Upper lobe of right lung (tissue), 1 donor: ENCODE measurements at regions not wholly inside any gene's neighbourhood (a gene's known extent, or its start where the extent isn't known, plus 50 kb on each side); places are given as distances from the start of the nearest gene placed in this dataset.

Source experiments
- ATAC-seq: fragments of 200-7000 bp; cut with Tn5 transposase; one replicate; pipeline ENCODE4 v1.9.1; 2020; ENCODE audit warnings: mild to moderate bottlenecking, moderate library complexity
- DNase-seq: peaks from one replicate; pipeline ENCODE4 v3.0.0-alpha.2; 2020
- H3K27ac ChIP-seq: fragments of 200-600 bp; one replicate; pipeline ENCODE4 v1.8.0; 2022
- H3K27me3 ChIP-seq: fragments of 200-600 bp; one replicate; pipeline ENCODE4 v1.8.0; 2022; ENCODE audit warnings: mild to moderate bottlenecking
- H3K36me3 ChIP-seq: fragments of 200-600 bp; one replicate; pipeline ENCODE4 v1.8.0; 2022
- H3K4me1 ChIP-seq: fragments of 200-600 bp; one replicate; pipeline ENCODE4 v1.8.0; 2022
- H3K4me3 ChIP-seq: fragments of 200-600 bp; one replicate; pipeline ENCODE4 v1.8.0; 2022; ENCODE audit warnings: mild to moderate bottlenecking
- H3K9me3 ChIP-seq: fragments of 200-600 bp; one replicate; pipeline ENCODE4 v1.8.0; 2022
- intact Hi-C: fragments of 100-400 bp; cut with DNase I; formaldehyde crosslinking; loops from one replicate; pipeline ENCODE4 v1.11.0; 2022
- TF ChIP-seq, protein P1 (sequence below): fragments of 200-600 bp; IDR thresholded peaks from one replicate; pipeline ENCODE4 v1.8.0; 2022; ENCODE audit warnings: antibody characterized with exemption
- donor health status: DM: no; HTN: yes; CAD: no; lungs with severe emphysema.

- Histone ChIP-seq H3K27ac (no peak overlapping the region), H3K4me3 (no peak overlapping the region), H3K27me3 (no peaks in the 10 kb centered on the region), H3K9me3 (no peaks in the 10 kb centered on the region), H3K4me1 (no peaks in the 10 kb centered on the region), H3K36me3 (no peaks in the 10 kb centered on the region)
- TF ChIP-seq, protein P1, sequence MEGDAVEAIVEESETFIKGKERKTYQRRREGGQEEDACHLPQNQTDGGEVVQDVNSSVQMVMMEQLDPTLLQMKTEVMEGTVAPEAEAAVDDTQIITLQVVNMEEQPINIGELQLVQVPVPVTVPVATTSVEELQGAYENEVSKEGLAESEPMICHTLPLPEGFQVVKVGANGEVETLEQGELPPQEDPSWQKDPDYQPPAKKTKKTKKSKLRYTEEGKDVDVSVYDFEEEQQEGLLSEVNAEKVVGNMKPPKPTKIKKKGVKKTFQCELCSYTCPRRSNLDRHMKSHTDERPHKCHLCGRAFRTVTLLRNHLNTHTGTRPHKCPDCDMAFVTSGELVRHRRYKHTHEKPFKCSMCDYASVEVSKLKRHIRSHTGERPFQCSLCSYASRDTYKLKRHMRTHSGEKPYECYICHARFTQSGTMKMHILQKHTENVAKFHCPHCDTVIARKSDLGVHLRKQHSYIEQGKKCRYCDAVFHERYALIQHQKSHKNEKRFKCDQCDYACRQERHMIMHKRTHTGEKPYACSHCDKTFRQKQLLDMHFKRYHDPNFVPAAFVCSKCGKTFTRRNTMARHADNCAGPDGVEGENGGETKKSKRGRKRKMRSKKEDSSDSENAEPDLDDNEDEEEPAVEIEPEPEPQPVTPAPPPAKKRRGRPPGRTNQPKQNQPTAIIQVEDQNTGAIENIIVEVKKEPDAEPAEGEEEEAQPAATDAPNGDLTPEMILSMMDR, result no peak
- intact Hi-C loops, result no loop called here
- ATAC-seq, result no peak
- no peak for DNase-seq
Measured at GRCh38 chr5:9878206-9878605, 248.1 kb upstream of the TAS2R1 start.

- no peak for ATAC-seq
- Histone ChIP-seq H3K4me1 (no peaks in the 10 kb centered on the region), H3K36me3 (no peaks in the 10 kb centered on the region), H3K27ac (no peak overlapping the region), H3K4me3 (no peak overlapping the region), H3K27me3 (no peaks in the 10 kb centered on the region), H3K9me3 (no peaks in the 10 kb centered on the region)
- DNase-seq, result no peak
- intact Hi-C loops, result no loop called here
- TF ChIP-seq, protein P1, result no peak
Measured at GRCh38 chr5:9877488-9877887, 247.3 kb upstream of the TAS2R1 start.

DNA sequence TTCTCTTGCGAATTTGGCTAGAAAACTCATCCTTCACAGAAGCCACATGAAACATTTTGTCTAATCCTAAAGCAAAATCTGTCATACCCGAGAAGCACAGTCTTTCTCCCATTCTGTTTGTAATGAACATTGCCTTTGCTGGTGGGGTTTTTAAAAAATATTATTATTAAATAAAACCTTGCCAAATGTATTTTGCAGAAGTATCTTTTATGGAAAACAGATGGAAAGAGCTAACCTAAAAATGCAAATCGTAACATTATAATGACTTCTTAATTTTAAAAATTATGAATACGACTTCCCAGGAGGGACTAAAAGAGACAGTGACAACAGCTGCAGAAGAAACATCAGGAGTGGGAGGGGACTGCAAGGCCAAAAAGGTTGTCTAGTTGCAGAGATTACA lies 246.3 kb upstream of the TAS2R1 start:
- no peaks in the 10 kb centered on the region for H3K36me3 ChIP-seq
- intact Hi-C loops, result no loop called here
- no peaks in the 10 kb centered on the region for H3K9me3 ChIP-seq
- H3K27ac ChIP-seq, result no peak overlapping the region
- no peak for DNase-seq
- H3K27me3 ChIP-seq, result no peaks in the 10 kb centered on the region
- ATAC-seq, result no peak
- TF ChIP-seq, protein P1, result no peak
- H3K4me3 ChIP-seq, result no peak overlapping the region
- H3K4me1 ChIP-seq, result no peaks in the 10 kb centered on the region

GRCh38 chr5:9869616-9870288 lies 239.6 kb upstream of the TAS2R1 start:
- Histone ChIP-seq H3K9me3 (peaks cover 11% of the 10 kb centered on the region), H3K27me3 (no peaks in the 10 kb centered on the region), H3K27ac (no peak overlapping the region), H3K36me3 (no peaks in the 10 kb centered on the region), H3K4me3 (no peak overlapping the region), H3K4me1 (no peaks in the 10 kb centered on the region)
- TF ChIP-seq, protein P1, result no peak
- intact Hi-C loops, result no loop called here
- DNase-seq (no peak), ATAC-seq (no peak)

DNA sequence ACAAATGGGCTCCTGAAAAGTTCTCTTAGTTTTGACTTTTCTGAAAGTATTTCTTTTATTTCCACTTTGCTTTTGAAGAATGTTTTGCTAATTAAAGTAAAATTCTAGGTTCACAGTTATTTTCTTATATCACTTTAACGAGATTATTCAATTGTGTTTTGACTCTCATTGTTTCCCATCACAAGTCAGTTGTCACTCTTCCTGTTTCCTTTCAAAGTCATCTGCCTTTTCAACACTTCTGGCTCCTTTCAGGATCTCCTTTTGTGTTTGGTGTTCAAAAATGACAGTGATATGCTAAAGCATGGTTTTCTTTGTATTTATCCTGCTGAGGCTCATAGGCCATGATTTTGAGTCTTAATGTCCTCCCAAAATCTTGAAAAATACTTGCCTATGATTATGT lies 235.4 kb upstream of the TAS2R1 start:
- H3K27ac ChIP-seq, result no peak overlapping the region
- H3K27me3 ChIP-seq, result no peaks in the 10 kb centered on the region
- no peaks in the 10 kb centered on the region for H3K36me3 ChIP-seq
- H3K4me3 ChIP-seq, result no peak overlapping the region
- H3K4me1 ChIP-seq, result no peaks in the 10 kb centered on the region
- TF ChIP-seq, protein P1, result no peak
- H3K9me3 ChIP-seq, result peaks cover 11% of the 10 kb centered on the region
- ATAC-seq, result no peak
- DNase-seq, result no peak
- intact Hi-C loops, result no loop called here

DNA sequence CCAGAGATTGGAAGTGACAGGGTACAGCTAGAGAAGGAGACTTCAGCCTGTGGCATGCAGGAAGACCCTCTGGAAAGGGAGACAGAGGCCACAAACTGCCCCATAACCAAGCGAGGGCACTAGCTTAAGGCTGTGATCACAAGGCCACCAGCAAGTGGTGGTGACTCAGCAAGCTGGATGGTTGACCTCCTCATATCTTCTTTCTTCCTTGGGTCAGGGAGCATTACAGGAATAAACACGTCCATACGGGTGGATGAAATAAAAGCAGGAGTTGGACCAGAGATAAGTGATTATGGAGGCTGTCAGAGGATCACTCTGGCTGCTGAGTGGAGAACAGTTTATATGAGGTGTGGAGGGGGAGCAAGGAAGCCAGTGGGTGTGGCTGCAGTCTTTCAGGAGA lies 234.6 kb upstream of the TAS2R1 start:
- ATAC-seq (no peak), DNase-seq (no peak)
- intact Hi-C loops, result no loop called here
- Histone ChIP-seq H3K4me1 (no peaks in the 10 kb centered on the region), H3K36me3 (no peaks in the 10 kb centered on the region), H3K9me3 (peaks cover 11% of the 10 kb centered on the region), H3K27me3 (no peaks in the 10 kb centered on the region), H3K27ac (no peak overlapping the region), H3K4me3 (no peak overlapping the region)
- TF ChIP-seq, protein P1, result no peak
